ENCODE measurements at regions not wholly inside any gene's neighbourhood (a gene's known extent, or its start where the extent isn't known, plus 50 kb on each side); places are given as distances from the start of the nearest gene placed in this dataset.

DNA sequence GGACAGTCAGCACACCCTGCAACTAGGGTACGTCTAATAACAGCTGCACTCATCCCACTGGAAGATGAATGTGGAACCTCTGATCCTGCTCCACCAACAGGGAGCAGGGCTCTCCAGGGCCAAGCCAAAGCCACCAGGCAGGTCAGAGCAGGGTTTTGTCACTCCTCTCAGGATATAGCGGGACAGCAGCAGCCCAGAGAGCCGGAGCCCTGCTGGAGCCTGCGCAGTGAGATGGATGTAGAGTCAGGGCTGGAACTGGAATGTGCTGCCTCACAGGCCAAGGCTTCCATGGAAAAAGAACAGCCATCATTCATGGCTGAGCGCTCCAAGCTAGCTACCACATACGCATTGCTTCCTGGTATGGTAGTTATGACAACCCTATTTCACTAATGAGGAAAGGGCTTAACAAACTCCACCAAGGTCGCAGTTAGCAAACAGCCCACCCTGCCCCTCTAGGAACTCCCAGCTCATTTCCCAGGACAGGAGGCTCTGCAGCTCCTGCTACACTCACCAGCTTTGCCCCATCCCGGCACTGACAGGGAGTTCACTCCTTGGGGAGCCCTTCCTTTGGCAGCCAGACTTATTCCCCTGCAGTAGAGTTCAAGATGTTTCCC, 85.2 kb downstream of the HS1BP3 start:
- DNase-seq (peak in 1 of 2 donors; percentile 51), ATAC-seq (ENCODE audit: low FRiP score in 2 of 2) (no peak)
- Histone ChIP-seq H3K27ac (no peak overlapping the region), H3K4me3 (no peak overlapping the region), H3K9me3 (no peaks in the 10 kb centered on the region), H3K36me3 (no peaks in the 10 kb centered on the region), H3K27me3 (no peaks in the 10 kb centered on the region), H3K4me1 (peaks cover 14 to 25% (median 19%) of the 10 kb centered on the region in 4 donors)
- TF ChIP-seq, protein P1, sequence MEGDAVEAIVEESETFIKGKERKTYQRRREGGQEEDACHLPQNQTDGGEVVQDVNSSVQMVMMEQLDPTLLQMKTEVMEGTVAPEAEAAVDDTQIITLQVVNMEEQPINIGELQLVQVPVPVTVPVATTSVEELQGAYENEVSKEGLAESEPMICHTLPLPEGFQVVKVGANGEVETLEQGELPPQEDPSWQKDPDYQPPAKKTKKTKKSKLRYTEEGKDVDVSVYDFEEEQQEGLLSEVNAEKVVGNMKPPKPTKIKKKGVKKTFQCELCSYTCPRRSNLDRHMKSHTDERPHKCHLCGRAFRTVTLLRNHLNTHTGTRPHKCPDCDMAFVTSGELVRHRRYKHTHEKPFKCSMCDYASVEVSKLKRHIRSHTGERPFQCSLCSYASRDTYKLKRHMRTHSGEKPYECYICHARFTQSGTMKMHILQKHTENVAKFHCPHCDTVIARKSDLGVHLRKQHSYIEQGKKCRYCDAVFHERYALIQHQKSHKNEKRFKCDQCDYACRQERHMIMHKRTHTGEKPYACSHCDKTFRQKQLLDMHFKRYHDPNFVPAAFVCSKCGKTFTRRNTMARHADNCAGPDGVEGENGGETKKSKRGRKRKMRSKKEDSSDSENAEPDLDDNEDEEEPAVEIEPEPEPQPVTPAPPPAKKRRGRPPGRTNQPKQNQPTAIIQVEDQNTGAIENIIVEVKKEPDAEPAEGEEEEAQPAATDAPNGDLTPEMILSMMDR (IDR thresholded peaks at IDR 0.05) = no peak
- TF ChIP-seq POLR2AphosphoS5 (IDR thresholded peaks at IDR 0.05) (no peak), POLR2A (IDR thresholded peaks at IDR 0.05) (no peak), EP300 (IDR thresholded peaks at IDR 0.05) (no peak)
- WGBS, 2 donors = 85 to 92% methylated on average over 4 to 8 of the region's 8 CpGs

- WGBS, 2 donors = 96 to 100% methylated on average over 3 of the region's 4 CpGs
- Histone ChIP-seq H3K9me3 (no peaks in the 10 kb centered on the region), H3K27ac (no peak overlapping the region), H3K27me3 (no peaks in the 10 kb centered on the region), H3K4me1 (peaks cover 16 to 30% (median 23%) of the 10 kb centered on the region in 4 donors), H3K36me3 (no peaks in the 10 kb centered on the region), H3K4me3 (no peak overlapping the region)
- DNase-seq (no peak), ATAC-seq (ENCODE audit: low FRiP score in 2 of 2) (no peak)
- TF ChIP-seq POLR2A (IDR thresholded peaks at IDR 0.05) = no peak
- TF ChIP-seq, protein P1 (IDR thresholded peaks at IDR 0.05) = no peak
- no peak for TF ChIP-seq EP300 (IDR thresholded peaks at IDR 0.05)
- TF ChIP-seq POLR2AphosphoS5 (IDR thresholded peaks at IDR 0.05) = no peak
Measured at GRCh38 chr2:20566331-20566730, 84.6 kb downstream of the HS1BP3 start.

DNA sequence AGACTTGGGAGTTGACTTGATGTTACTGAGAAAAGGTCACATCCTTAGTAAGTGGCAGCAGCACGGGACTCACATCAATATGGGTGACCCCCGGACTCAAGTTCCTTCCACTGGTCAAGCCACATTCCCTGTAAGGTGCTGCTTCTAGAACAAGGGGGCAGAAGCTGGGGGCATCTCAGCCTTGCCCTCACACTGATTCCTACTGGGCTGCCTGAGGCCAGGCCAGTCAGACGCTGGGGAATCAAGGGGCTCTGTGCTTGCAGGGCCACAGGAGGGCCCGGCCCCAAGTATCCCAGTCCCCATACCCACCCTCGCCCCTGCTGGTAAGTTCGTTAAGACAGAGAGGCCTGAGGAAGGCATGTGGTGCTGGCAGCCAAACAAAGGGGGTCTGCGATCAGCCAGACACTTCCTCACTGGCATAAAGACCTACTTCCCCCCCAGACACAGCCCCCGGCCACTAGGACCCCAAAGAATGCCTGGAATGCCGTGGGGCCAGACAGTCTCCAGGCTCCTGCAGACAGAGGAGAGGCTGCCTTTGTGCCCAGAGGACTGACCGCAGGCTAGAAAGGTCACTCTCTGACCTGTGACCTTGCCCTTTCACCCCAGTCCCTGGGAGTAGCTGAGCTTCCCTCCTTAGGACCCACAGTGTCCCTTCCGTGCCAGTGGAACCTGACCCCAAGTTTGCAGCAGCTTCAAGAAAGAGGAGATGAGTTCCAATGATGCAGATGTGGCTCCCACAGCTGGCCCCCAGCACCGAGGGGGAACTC, 83.6 kb downstream of the HS1BP3 start:
- Histone ChIP-seq H3K4me3 (no peak overlapping the region), H3K36me3 (no peaks in the 10 kb centered on the region), H3K9me3 (no peaks in the 10 kb centered on the region), H3K4me1 (peaks cover 19 to 41% (median 26%) of the 10 kb centered on the region in 4 donors), H3K27me3 (no peaks in the 10 kb centered on the region), H3K27ac (no peak overlapping the region)
- ATAC-seq (ENCODE audit: low FRiP score in 2 of 2) (no peak), DNase-seq (no peak)
- no peak for TF ChIP-seq POLR2AphosphoS5 (IDR thresholded peaks at IDR 0.05)
- 82 to 100% methylated on average over 2 to 12 of the region's 12 CpGs for WGBS, 2 donors

Measured in upper lobe of left lung (tissue), 6 donors.